ENCODE measurements at regions not wholly inside any gene's neighbourhood (a gene's known extent, or its start where the extent isn't known, plus 50 kb on each side); places are given as distances from the start of the nearest gene placed in this dataset.
A peak's percentile ranks its signal among the peaks of the same experiment; 100 is the strongest.

DNA sequence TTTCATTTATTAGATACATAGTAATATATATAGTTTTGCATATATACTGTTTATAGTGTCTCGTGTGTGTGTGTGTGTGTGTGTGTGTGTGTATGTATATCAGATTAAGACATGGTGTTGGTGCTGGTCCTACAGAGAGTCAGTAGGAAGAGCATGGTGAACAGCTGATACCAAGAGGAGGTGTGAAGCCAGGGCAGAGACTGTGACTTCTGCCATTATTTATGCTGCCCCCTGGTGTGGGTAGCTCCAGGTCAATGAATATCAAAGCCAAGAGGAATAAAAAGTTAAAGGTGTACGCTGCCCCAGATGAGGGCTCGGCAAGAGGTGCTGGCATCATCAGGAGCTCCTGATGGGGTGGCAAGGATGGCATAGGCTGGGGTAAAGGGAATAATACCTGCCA is 299.5 kb upstream of the RASGRP1 start:
- intact Hi-C loops (cut with DNase I): no loop called here
- DNase-seq (ENCODE audit: low spot score): no peak

DNA sequence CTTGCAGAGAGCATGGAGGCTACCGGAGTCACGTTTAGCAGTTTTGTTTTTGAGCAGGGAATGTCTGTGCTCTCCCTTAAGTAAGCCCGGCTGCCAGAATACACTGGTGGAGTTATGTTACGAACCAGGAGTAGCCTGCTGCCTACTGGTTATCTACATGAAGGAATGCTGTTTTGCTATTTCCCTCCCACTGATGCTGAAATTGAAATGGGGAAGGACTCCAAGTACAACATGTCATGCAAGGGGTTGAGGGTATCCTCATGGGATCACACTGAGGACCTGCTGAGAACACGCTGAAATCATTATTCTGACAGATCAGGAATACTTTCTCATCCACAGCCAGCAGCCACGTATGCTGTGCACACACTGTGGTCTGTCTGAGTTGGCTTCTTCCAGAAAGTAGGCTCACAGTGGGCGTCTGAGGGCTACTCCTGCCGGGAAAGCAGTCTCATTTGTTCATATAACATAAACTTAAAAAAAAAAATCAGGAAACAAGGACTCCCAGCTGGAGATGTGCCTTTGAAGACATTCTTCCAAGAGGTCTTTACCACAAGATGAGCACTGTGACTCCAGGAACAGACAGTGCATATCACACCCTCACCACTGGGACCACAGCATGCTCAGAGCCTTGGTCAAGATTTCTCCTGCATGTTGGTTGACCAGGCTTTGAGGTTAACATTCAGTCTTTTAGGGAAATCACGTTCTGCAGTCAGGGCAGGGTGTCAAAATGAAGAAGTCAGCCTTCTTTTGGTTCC is 300.4 kb upstream of the RASGRP1 start:
- no peak for DNase-seq (ENCODE audit: low spot score)
- intact Hi-C loops (cut with DNase I): loop anchor here in 1 of 2 donors (5.0 kb wide), 1 partner anchor 383 kb away; no protein-coding TSS in a partner anchor

DNA sequence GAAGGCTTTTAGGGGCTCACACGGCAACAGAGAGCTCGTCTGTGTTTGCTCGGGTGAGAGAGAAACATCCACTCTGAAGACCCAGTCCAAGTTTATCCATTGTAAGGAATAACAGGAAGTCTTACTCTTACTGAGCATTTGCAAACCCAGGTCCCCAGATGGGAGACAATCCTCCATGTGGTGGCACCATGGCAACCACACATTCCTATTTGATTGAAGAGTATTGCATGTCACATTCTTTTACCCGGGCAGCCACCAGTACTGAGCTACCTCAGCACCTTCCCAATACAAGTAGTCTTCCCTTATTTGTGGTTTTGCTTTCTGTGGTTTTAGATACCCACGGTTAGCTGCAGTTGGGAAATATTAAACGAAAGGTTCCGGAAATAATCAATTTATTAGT is 302.9 kb upstream of the RASGRP1 start:
- DNase-seq (ENCODE audit: low spot score): no peak
- intact Hi-C loops (cut with DNase I): loop anchor here in 1 of 2 donors (5.0 kb wide), 1 partner anchor 385 kb away; no protein-coding TSS in a partner anchor

GRCh38 chr15:38868326-38869114 is 303.9 kb upstream of the RASGRP1 start:
- intact Hi-C loops (cut with DNase I): loop anchor here in 1 of 2 donors (5.0 kb wide), 1 partner anchor 386 kb away; no protein-coding TSS in a partner anchor
- DNase-seq (ENCODE audit: low spot score): peak; percentile 84

GRCh38 chr15:38871638-38872037 is 307.0 kb upstream of the RASGRP1 start:
- DNase-seq (ENCODE audit: low spot score): no peak
- intact Hi-C loops (cut with DNase I): no loop called here

DNA sequence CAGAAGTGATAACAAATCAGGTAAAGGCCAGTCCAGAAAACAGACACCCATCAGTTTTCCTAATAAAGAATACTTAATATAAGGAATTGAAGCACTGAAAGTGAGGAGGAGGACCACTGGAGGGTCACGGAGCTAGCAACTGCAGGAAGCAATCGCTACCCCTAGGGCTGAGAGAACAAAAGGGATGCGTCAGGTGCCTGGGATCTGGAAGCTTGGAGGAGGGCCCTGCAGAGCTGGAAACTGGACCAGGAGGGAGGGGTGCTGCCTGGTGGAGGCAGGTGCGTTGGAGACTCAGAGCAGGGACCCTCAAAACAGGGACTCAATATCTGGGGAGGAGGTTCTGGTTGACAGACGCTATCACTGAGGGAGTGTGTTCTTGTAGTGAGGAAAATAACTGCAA is 308.1 kb upstream of the RASGRP1 start:
- intact Hi-C loops (cut with DNase I): no loop called here
- no peak for DNase-seq (ENCODE audit: low spot score)

DNA sequence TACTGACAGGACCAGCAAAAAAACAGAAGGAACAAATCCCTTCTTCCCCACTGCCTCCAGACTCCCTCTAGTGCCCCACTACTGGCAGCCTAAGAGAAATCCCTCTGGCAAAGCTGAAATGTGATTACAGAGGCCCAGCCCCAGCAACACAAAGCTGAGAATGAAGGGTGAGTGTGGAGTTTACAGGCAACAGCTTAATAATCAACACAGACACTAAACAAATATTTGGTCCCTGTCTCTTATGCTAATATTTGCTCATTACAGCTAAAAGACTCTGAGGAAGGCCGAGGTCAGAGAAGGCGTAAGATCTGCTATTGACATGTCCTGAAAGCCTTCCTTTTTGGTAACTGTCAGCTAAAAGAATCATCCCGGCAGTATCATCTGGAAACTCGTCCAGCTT is 308.5 kb upstream of the RASGRP1 start:
- intact Hi-C loops (cut with DNase I): no loop called here
- DNase-seq (ENCODE audit: low spot score): no peak

- DNase-seq (ENCODE audit: low spot score): no peak
- intact Hi-C loops (cut with DNase I): no loop called here
Measured at GRCh38 chr15:38874464-38874863, 309.9 kb upstream of the RASGRP1 start.

DNA sequence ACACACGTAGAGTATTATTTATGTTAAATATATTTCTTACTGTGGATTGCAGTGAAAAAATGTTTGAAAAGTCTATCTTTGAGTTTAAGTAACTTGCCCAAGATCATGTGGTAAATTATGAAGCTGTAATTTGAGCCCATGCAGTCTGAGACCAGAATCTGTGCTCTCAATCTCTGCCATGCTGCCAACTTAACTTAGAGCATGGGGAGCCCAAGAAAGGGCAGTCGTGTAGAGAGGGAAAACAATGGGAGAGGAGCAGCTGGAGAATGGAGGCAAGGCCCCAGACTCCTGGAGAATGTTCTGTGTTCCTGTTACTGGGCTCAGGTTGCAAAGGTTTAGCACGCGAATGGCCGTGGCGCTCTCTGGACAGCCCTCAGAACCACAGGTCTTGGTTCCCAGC is 311.6 kb upstream of the RASGRP1 start:
- intact Hi-C loops (cut with DNase I): no loop called here
- DNase-seq (ENCODE audit: low spot score): no peak

GRCh38 chr15:38876621-38877020 is 312.0 kb upstream of the RASGRP1 start:
- intact Hi-C loops (cut with DNase I): no loop called here
- DNase-seq (ENCODE audit: low spot score): no peak

DNA sequence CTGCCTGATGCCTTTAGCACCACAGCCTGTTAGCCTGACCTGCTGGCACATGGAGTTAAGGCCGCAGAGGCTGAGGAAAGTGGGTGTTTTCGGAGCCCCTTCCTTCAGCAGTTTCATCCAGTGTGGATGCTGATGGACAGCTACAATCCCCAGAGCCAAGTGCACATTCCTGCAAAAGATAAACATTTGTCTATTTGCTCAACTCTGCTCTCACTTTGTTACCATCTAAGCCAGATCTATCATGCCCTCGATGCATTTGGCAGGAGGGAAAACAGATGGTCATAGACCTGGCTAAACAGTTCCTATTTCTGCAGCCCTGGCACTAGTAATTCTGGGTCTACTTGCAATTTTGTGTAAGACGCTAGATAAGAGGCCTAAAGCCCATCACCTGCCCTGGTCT is 312.9 kb upstream of the RASGRP1 start:
- intact Hi-C loops (cut with DNase I): no loop called here
- DNase-seq (ENCODE audit: low spot score): no peak

- no peak for DNase-seq (ENCODE audit: low spot score)
- intact Hi-C loops (cut with DNase I): no loop called here
Measured at GRCh38 chr15:38878026-38878425, 313.4 kb upstream of the RASGRP1 start.

GRCh38 chr15:38878926-38879325 is 314.3 kb upstream of the RASGRP1 start:
- intact Hi-C loops (cut with DNase I): no loop called here
- DNase-seq (ENCODE audit: low spot score): no peak

DNA sequence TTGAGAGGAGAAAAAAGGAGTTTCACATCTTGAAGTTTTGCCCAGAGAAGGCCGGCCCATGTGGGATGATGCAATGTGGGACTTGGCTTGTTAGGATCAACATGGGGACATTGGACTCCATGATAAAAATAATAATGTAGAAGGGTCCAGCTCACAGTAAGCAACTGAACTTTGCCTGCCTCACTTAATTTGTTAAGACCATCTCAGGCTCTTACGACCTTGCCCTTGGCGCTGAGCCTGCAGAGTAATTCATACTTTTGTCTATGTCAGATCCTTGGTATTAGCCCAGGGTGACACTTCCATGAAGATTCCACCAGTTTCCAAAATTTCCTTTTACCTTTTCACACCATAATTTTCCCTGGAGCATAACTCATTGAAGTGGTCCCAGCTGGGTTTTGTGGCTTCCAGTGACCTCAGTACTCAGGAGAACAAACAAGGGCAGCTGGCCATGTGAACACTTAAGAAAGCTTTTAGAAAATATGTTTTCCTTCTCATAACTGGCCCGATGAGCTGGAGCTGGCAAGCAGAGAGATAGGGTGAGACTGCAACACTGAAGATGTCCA is 315.4 kb upstream of the RASGRP1 start:
- intact Hi-C loops (cut with DNase I): loop anchor here in 1 of 2 donors (10.0 kb wide), 1 partner anchor 445 kb away; no protein-coding TSS in a partner anchor
- DNase-seq (ENCODE audit: low spot score): no peak

DNA sequence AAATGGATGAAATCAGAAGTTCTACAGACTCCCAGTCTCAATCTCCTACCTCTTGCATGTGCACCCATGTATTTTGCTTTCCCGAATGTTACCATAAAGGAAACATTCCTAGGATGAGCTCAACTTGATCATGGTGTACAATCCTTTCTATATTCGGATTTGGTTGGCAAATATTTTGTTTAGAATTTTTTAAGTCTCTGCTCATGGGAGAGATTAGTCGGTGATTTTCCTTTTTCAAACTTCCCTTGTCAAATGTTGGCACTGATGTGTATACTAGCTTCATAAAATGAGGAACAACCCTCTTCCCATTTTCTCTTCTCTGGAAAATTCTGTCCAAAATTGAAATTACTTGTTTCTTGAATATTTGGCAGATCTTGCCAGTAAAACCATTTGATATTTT is 317.6 kb upstream of the RASGRP1 start:
- DNase-seq (ENCODE audit: low spot score): no peak
- intact Hi-C loops (cut with DNase I): loop anchor here in 1 of 2 donors (10.0 kb wide), 1 partner anchor 443 kb away; no protein-coding TSS in a partner anchor

- intact Hi-C loops (cut with DNase I): loop anchor here in 1 of 2 donors (10.0 kb wide), 1 partner anchor 441 kb away; no protein-coding TSS in a partner anchor
- no peak for DNase-seq (ENCODE audit: low spot score)
Measured at GRCh38 chr15:38883987-38884386, 319.4 kb upstream of the RASGRP1 start.

DNA sequence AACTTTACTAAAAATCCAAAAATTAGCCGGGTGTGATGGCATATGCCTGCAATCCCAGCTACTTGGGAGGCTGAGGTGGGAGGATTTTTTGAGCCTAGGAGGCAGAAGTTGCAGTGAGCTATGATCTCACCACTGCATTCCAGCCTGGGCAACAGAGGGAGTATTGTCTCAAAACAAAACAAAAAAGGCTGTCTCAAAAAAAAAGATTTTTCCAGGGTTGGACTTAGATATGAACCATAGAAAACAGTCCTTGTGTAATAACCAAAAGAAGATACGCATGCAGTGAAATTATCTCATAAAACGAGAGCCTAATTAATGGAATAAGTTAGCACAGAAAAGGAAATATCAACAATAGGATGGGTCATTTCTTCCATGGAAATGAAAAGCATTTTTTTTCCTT is 320.4 kb upstream of the RASGRP1 start:
- no peak for DNase-seq (ENCODE audit: low spot score)
- intact Hi-C loops (cut with DNase I): loop anchor here in 1 of 2 donors (10.0 kb wide), 1 partner anchor 440 kb away; no protein-coding TSS in a partner anchor

GRCh38 chr15:38885471-38885952 is 320.9 kb upstream of the RASGRP1 start:
- DNase-seq (ENCODE audit: low spot score): no peak
- intact Hi-C loops (cut with DNase I): loop anchor here in 1 of 2 donors (10.0 kb wide), 1 partner anchor 439 kb away; no protein-coding TSS in a partner anchor

DNA sequence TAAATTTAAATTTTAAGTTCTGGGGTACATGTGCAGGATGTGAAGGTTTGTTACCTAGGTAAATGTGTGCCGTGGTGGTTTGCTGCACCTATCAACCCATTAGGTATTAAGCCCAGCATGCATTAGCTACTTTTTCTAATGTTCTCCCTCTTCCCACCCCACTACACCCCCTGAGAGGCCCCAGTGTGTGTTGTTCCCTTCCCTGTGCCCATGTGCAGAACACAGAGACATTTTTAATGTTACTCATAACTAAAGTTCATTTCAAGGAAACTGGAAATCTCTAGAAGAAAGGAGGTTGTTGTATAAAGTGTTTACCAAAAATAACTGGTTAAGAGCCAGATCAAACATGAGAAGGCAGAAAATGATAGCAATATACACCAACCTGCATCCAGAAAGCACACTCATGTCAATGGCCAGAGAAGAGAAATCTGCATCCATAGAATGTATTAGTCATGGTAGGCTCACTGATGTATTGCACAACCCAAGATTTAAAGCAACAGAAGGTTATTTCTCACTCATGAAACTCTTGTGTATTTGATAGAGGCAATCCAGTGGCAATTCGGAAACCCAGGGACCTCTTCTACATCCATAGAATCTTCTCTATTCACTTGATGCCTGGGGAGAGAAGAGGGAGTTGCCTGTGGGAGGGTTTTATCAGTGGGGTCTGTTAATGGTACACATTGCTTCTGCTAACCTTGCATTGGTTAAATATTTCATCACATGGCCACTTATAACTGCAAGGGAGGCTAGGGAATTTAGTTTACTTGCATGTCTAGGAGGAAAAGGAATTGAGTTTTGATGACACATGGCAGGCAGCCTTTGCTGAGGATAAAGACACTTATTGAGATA is 321.9 kb upstream of the RASGRP1 start:
- intact Hi-C loops (cut with DNase I): loop anchor here in 1 of 2 donors (10.0 kb wide), 1 partner anchor 438 kb away; no protein-coding TSS in a partner anchor
- no peak for DNase-seq (ENCODE audit: low spot score)
